Amygdala (tissue), 56 donors: ENCODE measurements at regions not wholly inside any gene's neighbourhood (a gene's known extent, or its start where the extent isn't known, plus 50 kb on each side); places are given as distances from the start of the nearest gene placed in this dataset.
"Not testable (repeated sequence)": the region's sequence is repeated elsewhere in the genome, so short reads cannot be mapped to it uniquely, and the experiment has no call there.

ENCODE experiments used
- DNase-seq, 56 donors: peaks; one replicate each; lab custom pipeline; 2025; lab: John Stamatoyannopoulos, UW

DNA sequence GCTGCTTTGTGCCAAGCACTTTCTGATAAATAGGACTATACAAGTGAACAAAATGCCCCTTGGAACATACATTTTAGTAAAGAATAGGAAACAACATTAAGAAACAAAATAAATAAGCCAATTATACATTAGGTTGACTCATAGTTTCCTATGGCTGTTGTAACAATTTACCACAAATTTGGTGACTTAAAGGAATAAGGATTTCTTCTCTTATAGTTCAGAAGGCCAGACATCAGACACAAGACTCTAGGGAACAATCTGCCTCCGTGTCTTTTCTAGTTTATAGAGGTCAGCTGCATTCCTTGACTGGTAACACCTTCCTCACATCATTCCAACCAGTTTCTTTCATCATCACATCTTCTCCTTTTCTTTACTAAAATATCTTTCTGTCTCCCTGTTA is 235.9 kb upstream of the PCDH18 start:
- DNase-seq, result no peak

- peak in 2 of 56 donors; percentile 0 to 1 for DNase-seq
Measured at GRCh38 chr4:137762591-137762990, 230.3 kb upstream of the PCDH18 start.

DNA sequence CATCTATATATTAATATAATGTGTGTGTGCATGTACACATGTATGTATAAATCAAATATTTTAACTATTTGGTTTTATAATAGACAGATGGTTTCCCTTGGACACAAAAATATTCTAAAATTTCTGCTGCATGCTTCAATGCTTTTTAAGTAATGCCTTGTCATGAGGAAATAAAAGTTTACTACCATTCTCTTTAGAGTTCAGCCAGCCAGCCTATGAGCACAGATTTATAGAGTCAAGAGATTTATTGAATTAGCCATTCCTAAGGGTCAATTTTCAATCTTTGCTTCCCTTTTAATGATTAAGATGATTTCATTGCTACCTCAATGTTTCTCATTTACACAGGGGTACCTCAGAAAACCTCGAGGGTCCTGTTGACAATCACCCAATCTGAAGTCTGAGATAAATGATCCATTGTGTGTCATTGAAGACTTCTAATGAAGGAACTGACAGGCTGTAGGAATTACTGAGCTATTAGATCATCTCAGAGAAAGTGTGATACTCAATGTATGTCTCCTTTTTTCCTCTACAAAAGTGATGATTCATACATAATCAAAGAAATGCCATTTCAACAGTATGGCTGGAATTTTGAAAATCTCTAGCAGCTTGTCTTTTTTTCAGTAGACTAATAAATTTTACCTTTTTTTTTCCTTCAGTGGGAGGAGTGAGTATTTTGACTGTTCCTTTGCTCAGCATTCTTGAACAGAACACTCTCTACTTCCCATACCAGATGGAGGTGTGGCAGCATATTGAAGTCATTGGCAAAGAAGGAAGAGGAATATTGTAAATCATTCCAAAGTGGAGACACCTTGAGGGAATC is 222.6 kb upstream of the PCDH18 start:
- no peak for DNase-seq

GRCh38 chr4:137749466-137749865 is 217.2 kb upstream of the PCDH18 start:
- DNase-seq, result no peak

DNA sequence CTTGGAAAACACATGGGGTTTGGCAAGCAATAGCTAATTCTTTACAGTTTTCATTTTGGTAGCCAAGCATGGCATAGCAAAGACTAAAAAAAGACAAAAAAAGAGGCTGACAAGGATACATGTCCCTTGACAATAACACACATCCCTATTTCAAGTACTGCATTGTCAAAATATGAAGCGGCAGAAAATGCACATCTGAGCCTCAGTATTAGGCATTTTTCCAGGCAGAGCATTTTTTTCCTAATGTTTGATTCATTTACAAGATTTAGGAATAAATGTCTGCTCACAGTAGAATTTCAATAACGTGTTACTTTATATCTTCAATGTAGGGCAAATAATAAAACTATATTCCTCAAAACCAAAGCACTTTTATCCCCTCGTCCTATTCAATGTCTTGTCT is 216.3 kb upstream of the PCDH18 start:
- DNase-seq, result no peak

GRCh38 chr4:137740141-137740540 is 207.8 kb upstream of the PCDH18 start:
- no peak for DNase-seq

GRCh38 chr4:137739391-137739790 is 207.1 kb upstream of the PCDH18 start:
- no peak for DNase-seq

- no peak for DNase-seq
Measured at GRCh38 chr4:137738375-137738990, 206.2 kb upstream of the PCDH18 start.

DNA sequence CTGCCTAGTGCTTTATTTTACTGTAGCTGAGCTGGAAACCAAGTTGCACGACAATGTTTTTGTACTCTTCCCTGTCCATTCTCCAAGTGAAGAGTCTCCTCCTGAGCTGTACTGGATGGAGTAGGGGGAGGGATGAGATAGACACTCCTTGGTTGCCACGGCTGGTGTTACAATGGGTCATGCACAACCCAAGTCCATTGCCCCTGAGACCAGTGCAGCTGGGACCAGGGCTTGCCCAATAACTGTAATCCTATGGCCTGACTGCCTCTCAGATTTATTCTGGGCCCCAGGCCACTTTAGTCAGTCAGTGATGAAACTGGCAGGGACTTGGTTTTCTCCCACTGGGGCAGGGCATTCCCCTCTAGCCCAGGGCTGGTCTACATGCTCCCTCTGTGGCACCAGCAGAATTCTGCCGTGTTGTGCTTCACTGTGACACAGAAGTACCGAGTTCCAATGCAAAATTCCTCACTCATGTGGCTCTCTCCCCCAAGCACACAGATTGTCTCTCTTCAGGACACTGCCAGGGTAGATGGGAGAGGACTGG is 203.3 kb upstream of the PCDH18 start:
- DNase-seq, result no peak

DNA sequence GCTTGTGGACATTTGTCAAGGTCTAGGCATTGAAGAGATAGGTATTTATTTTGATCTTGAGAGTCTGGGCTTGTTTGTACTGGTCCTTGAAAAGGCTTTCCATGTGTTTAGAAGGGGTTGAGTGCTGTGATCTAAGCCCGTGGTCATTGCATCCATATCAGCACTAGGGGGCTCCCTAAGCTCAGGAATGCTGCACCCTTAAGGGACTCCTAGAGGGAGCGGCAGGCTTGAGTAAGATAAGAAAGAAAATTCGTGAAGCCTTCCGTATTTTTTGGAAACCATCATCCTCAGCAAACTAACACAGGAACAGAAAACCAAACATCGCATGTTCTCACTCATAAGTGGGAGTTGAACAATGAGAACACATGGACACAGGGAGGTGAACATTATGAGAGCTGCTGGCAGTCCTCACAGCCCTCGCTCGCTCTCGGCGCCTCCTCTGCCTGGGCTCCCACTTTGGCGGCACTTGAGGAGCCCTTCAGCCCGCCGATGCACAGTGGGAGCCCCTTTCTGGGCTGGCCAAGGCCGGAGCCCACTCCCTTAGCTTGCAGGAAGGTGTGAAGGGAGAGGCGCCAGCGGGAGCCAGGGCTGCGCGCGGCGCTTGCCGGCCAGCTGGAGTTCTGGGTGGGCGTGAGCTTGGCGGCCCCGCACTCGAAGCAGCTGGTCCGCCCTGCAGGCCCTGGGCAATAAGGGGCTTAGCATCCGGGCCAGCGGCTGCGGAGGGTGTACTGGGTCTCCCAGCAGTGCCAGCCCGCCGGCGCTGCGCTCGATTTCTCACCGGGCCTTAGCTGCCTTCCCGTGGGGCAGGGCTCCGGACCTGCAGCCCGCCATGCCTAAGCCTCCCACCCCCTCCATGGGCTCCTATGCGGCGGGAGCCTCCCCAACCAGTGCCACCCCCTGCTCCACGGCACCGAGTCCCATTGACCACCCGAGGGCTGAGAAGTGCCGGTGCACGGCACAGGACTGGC is 201.2 kb upstream of the PCDH18 start:
- DNase-seq, result not testable (repeated sequence)

GRCh38 chr4:137722910-137723309 is 190.6 kb upstream of the PCDH18 start:
- no peak for DNase-seq

DNA sequence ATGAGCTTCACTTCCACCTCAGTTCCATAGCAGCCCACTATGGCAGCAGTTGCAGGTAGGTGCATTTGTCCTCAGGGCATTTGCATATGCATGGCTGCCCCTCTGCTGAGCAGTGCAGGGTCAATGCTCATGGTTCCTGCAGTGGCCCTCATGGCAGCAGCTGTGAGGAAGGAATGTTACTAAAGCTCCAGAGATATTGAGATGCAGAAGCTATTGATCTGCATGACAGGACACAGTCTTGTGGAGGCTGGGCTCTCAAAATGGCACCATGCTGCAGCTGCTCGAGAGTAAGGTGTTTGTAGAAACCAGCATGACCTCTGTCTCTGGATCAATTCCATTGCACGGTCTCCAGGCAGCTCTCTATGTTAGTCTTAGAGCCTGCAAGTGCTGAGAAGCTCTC is 179.2 kb upstream of the PCDH18 start:
- DNase-seq, result no peak

GRCh38 chr4:137707626-137708025 is 175.3 kb upstream of the PCDH18 start:
- no peak for DNase-seq

DNA sequence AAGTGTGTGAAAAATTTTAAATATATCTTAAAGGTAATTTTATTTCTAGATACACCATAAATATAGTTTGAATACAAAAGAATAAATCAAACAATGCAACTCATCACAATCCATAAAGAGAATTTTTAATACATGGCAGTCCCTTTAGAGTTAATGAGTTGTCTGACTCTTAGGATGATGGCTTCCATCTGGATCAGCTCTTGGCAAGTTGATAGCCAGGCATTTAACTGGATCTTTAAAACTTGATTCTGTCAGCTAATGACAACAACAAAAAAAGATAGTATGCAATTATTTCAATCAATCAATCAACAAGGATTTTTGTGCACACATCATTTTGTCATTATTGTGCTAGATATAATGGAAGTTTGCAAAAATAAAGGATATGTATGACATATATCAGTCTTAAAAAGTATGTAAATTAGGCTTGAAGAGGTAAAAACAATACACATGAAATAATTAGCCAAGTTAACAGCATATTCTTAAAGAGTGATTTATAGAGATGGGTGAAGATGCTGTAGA is 174.9 kb upstream of the PCDH18 start:
- no peak for DNase-seq

GRCh38 chr4:137705171-137705783 is 173.0 kb upstream of the PCDH18 start:
- DNase-seq, result no peak

DNA sequence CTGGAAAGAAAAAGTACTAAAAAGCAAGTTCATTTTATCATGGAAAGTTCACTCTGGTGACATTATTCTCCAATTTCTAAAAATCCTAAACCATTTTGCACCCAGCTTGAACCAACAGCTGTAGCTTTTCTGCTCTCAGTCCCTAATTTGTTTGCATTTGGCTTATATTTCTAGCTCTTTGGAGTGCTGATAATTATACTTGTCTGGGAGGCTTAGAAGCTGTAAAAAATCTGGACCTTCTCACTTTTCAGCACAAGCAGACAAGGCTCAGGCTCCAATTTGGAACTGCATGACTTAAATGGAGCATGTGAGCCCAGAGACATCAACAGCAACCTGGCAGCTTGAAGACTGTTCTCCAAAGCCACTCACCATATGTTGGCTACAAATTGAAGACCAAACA is 170.9 kb upstream of the PCDH18 start:
- DNase-seq, result no peak

- no peak for DNase-seq
Measured at GRCh38 chr4:137702512-137702911, 170.2 kb upstream of the PCDH18 start.

GRCh38 chr4:137701401-137701800 is 169.1 kb upstream of the PCDH18 start:
- no peak for DNase-seq

DNA sequence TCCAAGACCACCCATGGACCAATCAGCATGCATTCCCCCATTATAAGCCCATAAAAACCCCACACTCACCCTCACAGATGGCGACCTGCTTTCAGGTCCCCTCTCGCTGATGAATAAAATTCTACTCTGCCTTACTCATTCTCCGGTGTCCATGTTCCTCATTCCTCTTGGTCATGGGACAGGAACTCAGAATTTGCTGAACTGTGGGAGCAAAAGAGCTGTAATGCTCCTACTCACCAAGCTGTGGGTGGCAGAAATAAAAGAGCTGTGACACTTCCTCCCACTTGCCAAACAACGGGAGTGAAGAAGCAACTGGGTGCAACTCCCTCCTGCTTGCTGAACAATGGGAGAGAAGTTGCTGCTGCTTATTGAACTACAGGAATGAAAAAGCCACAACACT is 168.5 kb upstream of the PCDH18 start:
- no peak for DNase-seq

DNA sequence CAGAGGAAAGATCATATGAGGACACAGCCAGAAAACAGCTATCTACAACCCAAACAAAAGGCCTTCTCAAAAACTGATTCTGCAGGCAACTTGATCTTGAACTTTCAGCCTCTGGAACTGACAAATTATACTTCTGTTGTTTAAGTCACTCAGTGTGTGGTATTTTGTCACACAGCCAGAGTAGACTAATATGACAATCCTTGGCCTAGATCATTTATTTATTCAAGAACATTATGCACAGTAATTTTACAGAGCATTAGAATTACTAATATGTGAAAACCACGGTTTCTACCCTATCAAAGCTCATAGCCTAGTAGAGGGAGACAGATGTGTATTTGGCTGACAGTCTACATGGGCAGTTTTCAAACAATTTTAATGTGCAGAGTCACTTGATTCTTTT is 167.8 kb upstream of the PCDH18 start:
- DNase-seq, result no peak
